ENCODE measurements at regions not wholly inside any gene's neighbourhood (a gene's known extent, or its start where the extent isn't known, plus 50 kb on each side); places are given as distances from the start of the nearest gene placed in this dataset.

DNA sequence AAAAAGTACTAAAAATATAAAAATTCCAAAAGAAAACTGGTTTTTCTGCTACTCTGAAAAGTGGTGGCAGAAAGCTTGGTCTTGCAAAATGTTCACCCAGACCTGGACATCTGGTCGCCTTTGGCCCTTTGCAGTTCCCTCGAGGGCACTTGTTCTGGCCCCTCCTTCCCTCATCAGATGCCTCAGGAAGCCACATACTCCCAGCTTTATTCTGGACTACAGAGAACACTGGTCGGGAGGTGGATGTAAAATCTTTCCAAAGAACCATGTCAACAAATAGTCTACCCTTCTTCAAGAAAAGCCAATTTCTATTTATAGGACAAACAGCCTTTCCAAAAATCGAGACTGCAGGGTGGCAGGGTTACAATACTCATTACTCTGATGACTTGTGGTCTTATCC is 726.1 kb downstream of the TNS3 start:
- no peak for DNase-seq (ENCODE audit: low read depth)
- H3K4me3 ChIP-seq (ENCODE audit: low read depth, low read length): no peak overlapping the region
- no peak for TF ChIP-seq CTCF (conservative IDR thresholded peaks at IDR 0.05; ENCODE audit: low read depth, low read length)

GRCh38 chr7:46854958-46855473 is 726.9 kb downstream of the TNS3 start:
- DNase-seq (ENCODE audit: low read depth): peak; percentile 48
- no peak overlapping the region for H3K4me3 ChIP-seq (ENCODE audit: low read depth, low read length)
- TF ChIP-seq CTCF (conservative IDR thresholded peaks at IDR 0.05; ENCODE audit: low read depth, low read length): no peak

DNA sequence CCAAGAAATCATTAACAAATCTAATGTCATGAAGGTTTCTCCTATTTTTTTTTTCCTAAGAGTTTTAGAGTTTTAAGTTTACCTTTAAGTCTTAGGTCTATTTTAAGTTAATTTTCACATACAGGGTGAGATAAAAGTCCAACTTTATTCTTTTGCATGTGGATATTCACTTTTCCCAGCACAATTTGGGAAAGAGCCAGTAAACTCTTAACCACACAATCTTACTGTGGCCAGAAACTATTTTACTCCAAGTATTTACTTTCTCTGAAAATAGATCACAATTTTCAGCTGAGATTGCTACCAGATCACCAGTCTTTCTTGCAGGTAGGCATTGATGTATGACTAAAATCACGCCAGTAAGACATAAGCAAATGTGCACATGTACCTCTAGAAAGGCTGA is 728.5 kb downstream of the TNS3 start:
- H3K4me3 ChIP-seq (ENCODE audit: low read depth, low read length): no peak overlapping the region
- peak; percentile 36 for DNase-seq (ENCODE audit: low read depth)
- no peak for TF ChIP-seq CTCF (conservative IDR thresholded peaks at IDR 0.05; ENCODE audit: low read depth, low read length)

GRCh38 chr7:46852795-46853194 is 729.1 kb downstream of the TNS3 start:
- DNase-seq (ENCODE audit: low read depth): no peak
- TF ChIP-seq CTCF (conservative IDR thresholded peaks at IDR 0.05; ENCODE audit: low read depth, low read length): no peak

DNA sequence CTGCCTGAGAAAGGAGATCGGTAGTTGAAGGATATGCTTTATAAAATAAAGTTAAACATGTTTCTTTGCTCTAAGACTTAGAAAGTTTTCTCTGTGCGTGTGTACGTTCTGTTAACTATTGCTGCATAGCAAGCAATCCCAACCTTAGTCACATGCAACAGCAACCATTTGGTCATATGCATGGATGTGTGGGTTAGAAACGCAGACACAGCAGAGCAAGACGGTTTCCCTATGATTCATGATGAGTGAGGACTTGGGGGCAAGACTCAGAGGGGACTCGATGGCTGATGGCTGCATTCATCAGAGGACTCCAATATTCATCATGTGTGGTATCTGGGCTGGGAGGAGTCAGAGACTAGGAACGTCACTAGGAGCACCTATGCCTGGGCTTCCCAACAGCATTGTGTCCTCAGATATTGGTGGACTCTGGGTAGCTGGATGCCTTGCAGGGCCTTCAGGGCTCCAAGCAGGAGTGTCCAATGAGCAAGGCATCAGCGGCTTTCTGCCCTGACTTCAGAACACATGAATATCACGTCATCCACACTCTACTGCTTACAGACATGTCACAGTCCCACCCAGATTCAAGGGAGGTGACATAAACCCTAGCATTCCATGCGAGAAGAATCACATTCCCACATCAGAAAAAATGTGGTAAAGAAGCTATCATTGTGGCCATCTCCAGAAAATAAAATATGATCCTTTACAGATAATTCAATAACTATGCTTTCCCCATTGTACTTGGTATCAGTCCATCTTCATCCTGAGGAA is 731.2 kb downstream of the TNS3 start:
- H3K4me3 ChIP-seq (ENCODE audit: low read depth, low read length): no peak overlapping the region
- DNase-seq (ENCODE audit: low read depth): no peak
- no peak for TF ChIP-seq CTCF (conservative IDR thresholded peaks at IDR 0.05; ENCODE audit: low read depth, low read length)

More at GRCh38 chr7:46852795-46853194, 729.1 kb downstream of the TNS3 start:
- H3K4me3 ChIP-seq (ENCODE audit: low read depth, low read length): no peak overlapping the region

- peak; percentile 14 for DNase-seq (ENCODE audit: low read depth)
- TF ChIP-seq CTCF (conservative IDR thresholded peaks at IDR 0.05; ENCODE audit: low read depth, low read length): no peak
- H3K4me3 ChIP-seq (ENCODE audit: low read depth, low read length): no peak overlapping the region
These were observed 733.0 kb downstream of the TNS3 start for GRCh38 chr7:46848944-46849343.

GRCh38 chr7:46848311-46848710 is 733.6 kb downstream of the TNS3 start:
- TF ChIP-seq CTCF (conservative IDR thresholded peaks at IDR 0.05; ENCODE audit: low read depth, low read length): no peak
- no peak for DNase-seq (ENCODE audit: low read depth)
- H3K4me3 ChIP-seq (ENCODE audit: low read depth, low read length): no peak overlapping the region
